ENCODE measurements at regions not wholly inside any gene's neighbourhood (a gene's known extent, or its start where the extent isn't known, plus 50 kb on each side); places are given as distances from the start of the nearest gene placed in this dataset.

GRCh38 chr4:1537410-1538095, 131.3 kb upstream of the NKX1-1 start:
- H3K27ac ChIP-seq (ENCODE audit: low read depth, low read length), result no peak overlapping the region
- Mint-ChIP-seq H3K4me1 (ENCODE audit: low read depth, unreplicated experiment) (no peaks in the 10 kb centered on the region), H3K36me3 (ENCODE audit: low read depth, unreplicated experiment) (no peaks in the 10 kb centered on the region), H3K27me3 (ENCODE audit: low read depth, unreplicated experiment) (peaks cover 35% of the 10 kb centered on the region), H3K9me3 (ENCODE audit: unreplicated experiment) (no peaks in the 10 kb centered on the region), H3K27ac (ENCODE audit: unreplicated experiment) (no peak overlapping the region), H3K4me3 (ENCODE audit: unreplicated experiment) (no peak overlapping the region)
- FAIRE-seq (no peak), DNase-seq (ENCODE audit: low read depth) (no peak)
- no peak overlapping the region for H2AFZ ChIP-seq (ENCODE audit: low read depth, low read length)
- no peaks in the 10 kb centered on the region for H3K36me3 ChIP-seq (ENCODE audit: insufficient read depth, low read length)
- no peaks in the 10 kb centered on the region for H3K4me1 ChIP-seq (ENCODE audit: insufficient read depth, low read length)
- no peaks in the 10 kb centered on the region for H3K79me2 ChIP-seq (ENCODE audit: insufficient read depth, low read length)
- no peaks in the 10 kb centered on the region for H4K20me1 ChIP-seq (ENCODE audit: insufficient read depth, low read length)
- no peak overlapping the region for H3K9ac ChIP-seq (ENCODE audit: low read length)
- TF ChIP-seq CTCF (IDR thresholded peaks at IDR 0.05; ENCODE audit: insufficient read depth, low read depth, low read length), result no peak
- TF ChIP-seq EZH2 (IDR thresholded peaks at IDR 0.05; ENCODE audit: insufficient read depth, low read length), result no peak
- H3K9me3 ChIP-seq (ENCODE audit: insufficient read depth, low read depth, low read length), result no peaks in the 10 kb centered on the region
- H3K4me3 ChIP-seq (ENCODE audit: insufficient read depth, low read depth, low read length), result no peak overlapping the region
- no peak overlapping the region for H3K4me2 ChIP-seq (ENCODE audit: low read length)
- H3K27me3 ChIP-seq (ENCODE audit: insufficient read depth, low read length), result peaks cover 11% of the 10 kb centered on the region

- H3K4me1 ChIP-seq (ENCODE audit: insufficient read depth, low read length), result no peaks in the 10 kb centered on the region
- Mint-ChIP-seq H3K4me1 (ENCODE audit: low read depth, unreplicated experiment) (no peaks in the 10 kb centered on the region), H3K9me3 (ENCODE audit: unreplicated experiment) (no peaks in the 10 kb centered on the region), H3K36me3 (ENCODE audit: low read depth, unreplicated experiment) (no peaks in the 10 kb centered on the region), H3K27me3 (ENCODE audit: low read depth, unreplicated experiment) (peaks cover 28% of the 10 kb centered on the region), H3K27ac (ENCODE audit: unreplicated experiment) (no peak overlapping the region), H3K4me3 (ENCODE audit: unreplicated experiment) (no peak overlapping the region)
- no peak overlapping the region for H3K27ac ChIP-seq (ENCODE audit: low read depth, low read length)
- no peak overlapping the region for H3K4me3 ChIP-seq (ENCODE audit: insufficient read depth, low read depth, low read length)
- no peak for FAIRE-seq
- TF ChIP-seq CTCF (IDR thresholded peaks at IDR 0.05; ENCODE audit: insufficient read depth, low read depth, low read length), result no peak
- TF ChIP-seq EZH2 (IDR thresholded peaks at IDR 0.05; ENCODE audit: insufficient read depth, low read length), result no peak
- H3K9ac ChIP-seq (ENCODE audit: low read length), result no peak overlapping the region
- no peaks in the 10 kb centered on the region for H4K20me1 ChIP-seq (ENCODE audit: insufficient read depth, low read length)
- no peaks in the 10 kb centered on the region for H3K79me2 ChIP-seq (ENCODE audit: insufficient read depth, low read length)
- H3K4me2 ChIP-seq (ENCODE audit: low read length), result no peak overlapping the region
- no peaks in the 10 kb centered on the region for H3K36me3 ChIP-seq (ENCODE audit: insufficient read depth, low read length)
- no peak overlapping the region for H2AFZ ChIP-seq (ENCODE audit: low read depth, low read length)
- DNase-seq (ENCODE audit: low read depth), result no peak
- no peaks in the 10 kb centered on the region for H3K9me3 ChIP-seq (ENCODE audit: insufficient read depth, low read depth, low read length)
- H3K27me3 ChIP-seq (ENCODE audit: insufficient read depth, low read length), result peaks cover 11% of the 10 kb centered on the region
Measured at GRCh38 chr4:1536579-1537409, 130.6 kb upstream of the NKX1-1 start.

Data from astrocyte (in vitro differentiated cells and primary cell).